ENCODE measurements at regions not wholly inside any gene's neighbourhood (a gene's known extent, or its start where the extent isn't known, plus 50 kb on each side); places are given as distances from the start of the nearest gene placed in this dataset.
"Not testable (repeated sequence)": the region's sequence is repeated elsewhere in the genome, so short reads cannot be mapped to it uniquely, and the experiment has no call there.

DNA sequence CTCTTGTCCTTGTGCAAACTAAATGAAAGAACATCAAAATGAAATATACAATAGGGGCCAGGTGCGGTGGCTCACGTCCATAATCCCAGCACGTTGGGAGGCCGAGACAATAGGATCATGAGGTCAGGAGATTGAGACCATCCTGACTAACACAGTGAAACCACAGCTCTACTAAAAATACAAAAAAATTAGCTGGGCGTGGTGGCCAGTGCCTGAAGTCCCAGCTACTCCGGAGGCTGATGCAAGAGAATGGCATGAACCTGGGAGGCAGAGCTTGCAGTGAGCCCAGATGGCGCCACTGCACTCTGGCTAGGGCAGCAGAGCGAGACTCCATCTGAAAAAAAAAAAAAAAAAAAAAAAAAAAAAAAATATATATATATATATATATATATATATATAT lies 132.7 kb upstream of the HSFY2 start:
- DNase-seq = not testable (repeated sequence)

DNA sequence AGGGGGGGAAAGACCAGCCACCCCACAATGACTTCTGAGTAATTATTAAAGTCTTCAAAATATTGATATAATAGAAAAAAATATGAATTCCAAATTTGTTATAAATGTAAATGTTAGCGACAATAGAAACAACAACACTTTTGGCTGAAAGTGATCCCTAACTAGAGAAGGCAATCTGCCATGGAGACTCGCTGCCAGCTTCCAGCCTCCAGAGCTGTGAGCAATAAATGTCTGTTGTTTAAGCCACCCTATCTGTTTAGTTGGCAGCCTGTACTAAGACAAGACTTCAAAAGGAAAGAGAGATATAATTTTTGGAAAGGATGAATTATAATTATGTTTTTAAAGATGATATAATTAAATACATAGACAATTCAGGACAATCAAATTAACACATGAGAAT lies 130.8 kb upstream of the HSFY2 start:
- no peak for DNase-seq

DNA sequence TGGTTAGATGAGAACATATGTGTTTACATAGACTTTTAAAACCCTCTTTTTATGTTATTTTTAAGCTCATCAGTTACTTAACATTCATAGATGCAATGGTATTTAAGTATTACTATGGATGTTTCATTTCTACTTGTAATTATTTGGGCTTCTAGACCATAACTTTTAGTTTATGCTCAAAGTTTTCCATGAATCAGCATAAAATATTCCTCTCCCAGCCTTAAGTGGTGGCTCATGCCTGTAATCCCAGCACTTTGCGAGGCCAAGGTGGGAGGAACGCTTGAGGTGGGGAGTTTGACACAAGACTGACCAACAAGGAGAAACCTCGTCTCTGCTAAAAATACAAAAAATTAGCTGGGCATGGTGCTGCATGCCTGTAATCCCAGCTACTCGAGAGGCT lies 118.5 kb upstream of the HSFY2 start:
- no peak for DNase-seq

DNA sequence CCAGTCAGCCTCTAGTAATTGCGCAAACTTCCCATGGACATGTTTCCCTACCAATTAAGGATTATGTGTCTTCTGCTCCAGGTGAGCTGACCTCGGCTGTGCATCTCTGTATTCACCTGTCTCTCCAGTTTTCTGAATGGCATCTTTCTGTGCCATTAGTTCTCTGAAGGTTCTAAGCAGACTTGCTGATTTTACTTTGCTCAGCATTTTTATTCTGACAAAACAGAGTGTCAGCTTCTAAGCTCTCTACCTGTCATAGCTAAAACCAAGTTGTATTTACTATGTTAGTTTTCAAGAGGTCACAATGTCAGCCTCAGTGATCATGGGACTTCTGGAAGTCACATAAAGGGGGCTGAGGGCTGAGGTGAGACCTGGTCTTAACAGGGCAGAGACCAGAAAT lies 116.0 kb upstream of the HSFY2 start:
- no peak for DNase-seq

DNA sequence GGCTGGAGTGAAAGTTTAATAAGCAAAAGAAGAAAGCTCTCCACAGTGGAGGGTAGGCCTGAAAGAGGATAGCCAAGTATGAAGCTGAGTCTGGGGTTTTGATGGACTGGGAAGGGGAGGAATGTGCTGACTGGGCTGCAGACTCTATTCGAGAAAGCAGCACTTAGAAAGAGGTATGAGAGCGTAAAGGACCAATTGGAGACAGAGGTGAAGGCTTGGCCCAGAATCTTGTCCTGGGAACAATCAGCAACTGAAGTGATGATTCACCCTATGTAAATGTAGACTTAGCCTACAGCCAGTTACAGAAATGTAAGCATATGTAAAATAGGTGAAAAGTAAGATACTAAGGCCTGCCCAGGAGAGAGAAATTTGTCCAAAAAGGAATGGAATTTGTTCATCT lies 111.2 kb upstream of the HSFY2 start:
- no peak for DNase-seq

DNA sequence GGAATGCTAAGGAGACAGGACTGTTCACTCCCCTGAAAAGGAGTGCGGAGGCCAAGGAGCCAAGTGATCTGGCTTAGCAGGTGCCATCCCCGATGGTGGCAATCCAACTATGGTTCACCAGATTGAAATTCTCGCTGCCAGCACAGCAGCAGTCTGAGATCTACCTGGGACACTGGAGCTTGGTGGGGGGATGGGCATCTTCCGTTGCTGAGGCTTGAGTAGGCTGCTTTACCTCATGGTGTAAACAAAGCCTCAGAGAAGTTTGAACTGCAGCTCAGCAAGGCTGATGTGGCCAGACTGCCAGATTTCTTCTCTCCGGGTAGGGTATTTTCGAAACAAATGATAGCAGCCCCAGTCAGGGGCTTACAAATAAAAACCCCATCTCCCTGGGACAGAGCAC lies 95.6 kb upstream of the HSFY2 start:
- not testable (repeated sequence) for DNase-seq

DNA sequence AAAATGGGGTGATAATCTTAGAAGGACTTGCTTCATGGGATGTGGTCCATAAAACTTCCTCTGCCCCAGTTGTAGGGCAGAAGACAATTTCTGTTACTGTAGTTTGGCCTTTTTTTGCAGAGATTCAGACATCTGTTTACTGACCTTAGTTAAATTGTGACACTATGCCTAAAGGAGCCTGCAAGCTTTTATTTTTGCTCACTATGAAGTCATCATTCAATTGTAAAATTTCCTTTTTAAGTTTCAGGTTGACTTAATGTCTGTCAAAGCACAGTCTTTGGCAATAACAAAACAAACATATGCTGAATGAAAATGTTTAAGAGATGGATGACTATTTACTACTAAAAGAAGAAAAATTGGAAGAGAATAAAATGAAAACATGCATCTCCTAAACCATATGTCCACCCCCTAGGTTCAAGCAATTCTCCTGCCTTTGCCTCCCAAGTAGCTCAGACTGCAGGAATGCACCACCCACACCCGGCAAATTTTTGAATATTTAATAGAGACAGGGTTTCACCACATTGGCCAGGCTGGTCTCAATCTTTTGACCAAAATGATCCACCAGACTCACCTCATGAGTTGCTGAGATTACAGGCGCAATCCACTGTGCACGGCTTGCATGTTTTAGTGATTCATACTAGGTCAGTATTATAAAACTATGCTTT lies 93.5 kb upstream of the HSFY2 start:
- not testable (repeated sequence) for DNase-seq

DNA sequence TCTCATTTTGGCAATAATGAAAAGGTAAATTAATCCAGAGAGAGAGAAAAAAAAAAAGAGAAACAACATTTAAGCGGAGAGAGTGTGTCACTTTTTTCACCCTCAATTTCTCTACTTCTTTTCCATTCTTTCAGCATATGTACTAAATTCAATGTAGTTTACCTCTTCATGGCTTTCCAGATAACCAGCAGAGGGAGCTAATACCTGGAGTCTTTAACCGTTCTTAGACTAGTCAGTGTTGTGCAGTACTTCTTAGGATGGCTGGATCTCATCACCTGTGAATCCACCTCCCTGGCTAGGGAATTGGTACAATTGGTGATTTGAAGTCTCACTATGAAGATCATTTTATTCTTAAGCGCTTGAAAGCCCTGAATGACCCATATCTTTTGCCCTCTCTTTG lies 87.3 kb upstream of the HSFY2 start:
- not testable (repeated sequence) for DNase-seq

DNA sequence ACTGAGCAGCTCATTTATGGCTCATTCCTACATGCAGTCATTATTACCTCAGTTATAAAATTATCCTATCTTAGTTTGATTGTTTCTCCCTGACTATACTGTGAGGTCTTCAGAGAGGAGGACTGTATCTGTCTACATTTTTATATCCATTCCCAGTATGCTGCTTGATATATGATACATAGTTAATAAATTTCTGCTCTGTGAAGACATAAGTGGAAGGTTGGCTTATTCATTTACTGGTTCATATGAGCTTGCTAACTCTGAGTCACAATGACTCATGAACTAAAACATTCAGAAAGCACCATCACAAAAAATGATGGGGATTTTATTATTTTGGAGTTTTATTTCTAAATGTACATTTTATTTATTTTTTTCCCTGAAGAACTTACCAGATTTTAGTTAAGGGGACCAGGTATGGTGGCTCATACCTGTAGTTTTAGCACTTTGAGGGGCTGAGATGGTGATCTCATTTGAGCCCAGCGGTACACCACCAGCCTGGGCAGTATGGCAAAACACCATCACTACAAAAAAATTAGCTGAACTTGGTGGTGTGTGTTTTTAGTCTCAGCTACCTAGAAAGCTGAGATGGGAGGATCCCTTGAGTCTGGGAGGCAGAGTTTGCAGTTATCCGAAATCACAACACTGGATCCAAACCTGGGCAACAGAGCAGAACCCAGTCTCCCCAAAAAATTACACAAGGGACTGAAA lies 85.1 kb upstream of the HSFY2 start:
- DNase-seq = not testable (repeated sequence)

DNA sequence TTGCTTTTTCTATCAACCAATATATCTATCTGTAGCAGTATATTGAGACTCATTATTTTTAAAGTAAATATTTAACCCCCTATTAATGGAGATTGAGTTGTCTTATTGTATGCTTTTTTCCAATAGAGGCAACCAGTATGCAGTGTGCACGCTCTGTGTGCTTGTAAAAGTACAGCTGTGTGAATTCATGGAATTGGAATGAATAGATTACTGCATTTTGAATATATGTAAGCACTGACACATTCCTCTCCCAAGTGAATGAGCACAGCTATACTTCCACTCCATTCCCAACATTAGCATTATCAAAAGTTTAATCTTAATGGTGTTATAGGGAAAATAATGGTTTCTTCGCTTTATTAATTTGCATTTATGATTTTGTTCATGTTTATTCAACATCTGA lies 81.6 kb upstream of the HSFY2 start:
- DNase-seq = not testable (repeated sequence)

DNA sequence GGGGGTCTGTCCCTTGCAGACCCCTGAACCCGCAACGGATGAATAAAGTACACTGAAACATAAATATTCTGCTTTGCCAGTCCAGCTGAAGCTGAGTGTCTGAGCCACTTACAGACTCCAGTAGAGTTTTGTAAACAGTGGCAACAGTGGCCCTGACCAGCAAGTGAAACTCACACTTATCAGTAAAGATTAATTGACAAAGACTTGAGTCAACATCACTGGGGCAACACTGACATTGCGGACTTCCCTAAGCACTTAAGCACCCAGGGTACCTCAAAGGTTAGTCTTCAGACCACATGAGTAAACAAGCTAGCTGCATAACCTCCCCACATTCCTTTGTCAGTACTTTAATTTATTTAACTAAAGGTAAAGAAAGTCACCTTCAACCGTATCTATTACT lies 79.8 kb upstream of the HSFY2 start:
- DNase-seq = not testable (repeated sequence)

DNA sequence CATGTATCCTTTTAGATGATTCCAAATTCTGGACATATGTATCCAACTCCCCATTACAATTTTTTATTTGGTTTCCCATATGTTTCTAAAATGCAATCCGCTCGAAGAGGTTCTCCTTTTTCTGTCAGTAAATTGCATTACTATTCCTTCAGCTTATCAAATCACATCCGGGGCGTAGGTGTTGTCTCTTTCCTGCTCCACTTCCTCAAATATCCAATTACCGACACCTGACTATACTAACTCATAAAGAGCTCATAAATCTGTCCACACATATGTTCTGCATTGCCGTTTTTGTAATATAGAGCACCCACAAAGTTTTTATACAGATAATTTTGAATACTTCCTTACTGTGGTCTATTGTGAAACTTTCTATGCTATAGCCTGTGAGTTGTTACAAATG lies 63.1 kb upstream of the HSFY2 start:
- not testable (repeated sequence) for DNase-seq

Data from suppressor macrophage (primary cell).